EH (cell line): ENCODE measurements at regions not wholly inside any gene's neighbourhood (a gene's known extent, or its start where the extent isn't known, plus 50 kb on each side); places are given as distances from the start of the nearest gene placed in this dataset.
A peak's percentile ranks its signal among the peaks of the same experiment; 100 is the strongest.

Experiments used
- DNase-seq: peaks from one replicate; pipeline ENCODE4 v3.0.0-alpha.2; 2015; ENCODE audit warnings: low read depth

- DNase-seq: no peak
Measured at GRCh38 chr6:105494688-105495087, 91.8 kb upstream of the PREP start.

DNA sequence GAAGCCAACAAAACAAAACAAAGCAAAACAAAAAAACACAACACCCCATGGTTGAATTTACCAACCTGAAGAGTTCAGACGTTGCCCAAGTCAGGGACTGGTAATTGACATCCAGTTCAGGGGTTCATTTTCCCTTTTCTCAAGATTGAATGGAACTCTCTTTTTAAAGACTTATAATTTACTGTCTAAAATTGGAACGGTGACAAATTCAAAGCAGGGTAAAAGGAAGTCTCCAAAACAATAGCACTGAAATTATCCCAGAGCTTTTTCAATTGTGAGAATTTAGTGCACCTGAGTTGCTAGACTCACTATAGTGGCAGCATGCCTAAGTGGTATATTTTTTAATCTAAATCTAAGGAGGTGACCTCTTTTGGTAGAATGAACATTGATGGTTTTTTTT, 90.9 kb upstream of the PREP start:
- DNase-seq: no peak

DNA sequence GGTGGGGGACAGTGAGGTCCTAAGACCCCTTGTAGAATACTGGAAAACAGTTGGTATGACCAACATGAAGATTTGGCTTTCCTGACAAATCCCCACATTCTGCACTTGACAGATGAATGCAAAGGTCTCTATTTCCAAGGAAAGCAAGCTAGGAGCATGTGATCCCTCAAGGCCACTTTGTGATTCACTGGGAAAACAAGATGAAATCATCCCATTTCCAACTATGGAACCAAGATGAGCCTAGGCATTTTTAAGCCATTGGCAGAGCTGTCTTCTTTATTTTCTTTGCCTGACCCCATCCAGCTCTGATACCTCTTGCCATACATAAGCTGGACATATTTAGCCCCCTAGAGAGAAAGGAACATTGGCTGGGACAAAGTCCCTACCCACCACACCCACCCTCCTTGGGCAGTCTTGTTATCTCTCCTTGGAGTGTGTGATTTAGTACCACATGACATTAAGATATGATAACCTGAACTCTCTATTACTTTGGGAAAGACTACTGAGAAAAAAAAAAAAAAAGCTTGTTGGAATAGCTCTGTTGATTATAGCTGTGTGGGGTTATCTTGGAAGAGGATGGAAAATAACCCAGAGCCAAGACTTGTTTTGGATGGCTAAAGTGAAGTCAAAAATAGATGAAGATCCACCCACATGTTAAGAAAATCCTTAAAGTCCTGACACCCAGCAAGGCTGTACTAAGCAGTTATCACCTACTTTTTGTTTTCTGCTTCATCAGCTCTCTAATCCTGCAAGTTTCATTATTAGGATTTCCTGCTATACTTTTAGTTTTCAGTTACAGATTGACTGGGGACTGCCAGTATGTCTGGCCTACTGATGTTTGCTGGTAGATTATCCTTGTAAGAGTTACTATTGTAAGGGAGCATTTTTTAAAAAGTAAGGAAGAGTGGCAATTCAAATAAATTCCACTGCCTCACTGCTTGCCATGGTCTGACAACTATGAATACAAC, 90.1 kb upstream of the PREP start:
- peak; percentile 68 for DNase-seq

DNA sequence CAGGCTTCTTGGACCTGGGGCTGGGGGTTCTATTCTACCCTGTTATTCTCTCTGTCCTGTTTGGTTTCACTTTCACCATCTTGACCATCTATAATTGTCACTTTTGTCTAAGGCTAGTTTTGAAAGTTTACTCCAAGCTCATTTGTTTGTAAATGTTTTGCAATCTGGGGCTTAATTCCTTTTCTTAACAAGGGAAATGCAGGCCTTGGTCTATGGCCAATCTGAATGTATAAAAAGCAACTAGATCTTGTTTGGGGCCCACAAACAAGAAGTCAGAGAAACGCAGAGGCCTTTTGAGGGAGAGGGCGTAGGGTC, 86.3 kb upstream of the PREP start:
- DNase-seq: no peak

DNA sequence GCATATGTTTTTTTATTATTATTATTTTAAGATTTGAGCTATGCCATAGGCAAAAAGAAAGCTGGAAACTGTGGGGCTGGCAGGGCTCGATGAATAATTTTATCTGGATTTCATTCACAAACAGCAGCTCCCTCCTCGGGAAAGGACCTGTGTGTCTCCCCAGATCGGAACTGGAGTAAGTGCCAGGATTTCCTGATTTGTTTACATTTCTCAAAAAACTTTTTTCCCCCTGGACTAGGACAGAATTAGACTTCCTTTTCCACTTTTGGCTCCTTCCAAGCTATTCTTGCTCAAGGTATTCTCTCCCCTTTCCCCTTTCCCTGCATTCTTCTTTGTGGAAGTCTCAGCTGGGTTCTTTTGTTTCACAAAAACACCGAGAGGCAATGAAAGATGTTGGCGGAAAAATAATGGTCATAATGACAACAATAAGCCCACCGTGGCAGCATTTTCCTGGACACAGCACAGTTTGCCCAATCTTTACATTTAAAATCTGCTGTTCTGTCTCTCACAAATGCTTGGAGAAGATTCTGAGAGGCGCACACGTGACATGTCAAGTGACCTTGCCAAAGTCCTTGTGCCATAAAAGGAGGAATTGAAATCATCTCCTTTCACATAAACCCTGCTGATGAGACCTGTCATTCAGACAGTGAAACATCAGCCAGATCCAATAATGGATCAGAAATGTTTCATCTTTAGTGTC, 85.8 kb upstream of the PREP start:
- DNase-seq: peak; percentile 38

DNA sequence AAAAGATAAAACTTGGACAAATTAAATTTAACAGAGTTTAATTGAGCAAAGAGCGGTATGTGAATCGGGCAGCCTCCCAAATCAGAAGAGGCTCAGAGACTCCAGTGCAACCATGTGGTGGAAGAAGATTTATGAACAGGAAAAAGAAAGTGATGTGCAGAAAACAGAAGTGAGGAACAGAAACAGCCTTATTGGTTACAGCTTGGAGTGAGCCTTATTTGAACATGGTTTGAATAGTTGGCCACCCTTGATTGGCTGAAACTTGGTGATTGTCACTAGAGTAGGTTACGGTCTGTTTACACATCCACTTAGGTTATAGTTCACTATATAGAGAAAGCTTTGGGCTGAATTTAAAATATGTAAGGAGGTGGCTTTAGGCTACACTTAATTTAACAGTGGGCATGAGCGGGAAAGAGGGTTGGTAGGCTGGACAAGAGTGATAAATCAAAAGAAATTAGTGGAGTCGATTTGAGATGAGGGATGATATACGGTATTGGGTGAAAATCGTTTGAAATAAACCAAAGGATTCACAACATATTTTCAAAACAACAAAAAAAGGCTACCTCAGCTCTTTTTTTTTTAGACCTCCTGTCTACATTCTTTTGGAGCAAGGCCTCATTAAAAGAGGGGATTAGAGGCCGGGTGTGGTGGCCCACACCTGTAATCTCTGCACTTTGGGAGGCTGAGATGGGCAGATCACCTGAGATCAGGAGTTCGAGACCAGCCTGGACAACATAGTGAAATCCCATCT, 84.3 kb upstream of the PREP start:
- DNase-seq: no peak

- DNase-seq: no peak
Measured at GRCh38 chr6:105485456-105485855, 82.6 kb upstream of the PREP start.

- DNase-seq: peak; percentile 67
Measured at GRCh38 chr6:105484238-105485161, 81.6 kb upstream of the PREP start.

DNA sequence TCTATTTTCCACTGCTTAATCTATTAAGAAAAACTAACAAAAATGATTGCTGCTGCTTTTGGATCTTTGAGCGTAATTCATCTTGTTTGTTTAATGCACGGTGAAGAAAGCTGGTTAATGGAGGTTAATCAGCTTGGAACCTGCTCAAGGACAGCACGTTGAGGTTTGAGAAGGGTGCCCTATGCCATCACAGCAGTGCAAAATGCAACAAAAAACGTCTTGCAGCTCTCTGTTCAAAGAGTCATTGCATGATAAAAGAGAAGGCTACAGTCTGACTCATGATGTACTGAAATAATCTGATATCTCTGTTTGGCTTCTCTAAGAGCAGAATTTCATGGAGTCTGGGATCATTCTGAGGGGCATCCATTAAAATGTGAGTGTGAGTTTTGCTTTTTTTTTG, 80.6 kb upstream of the PREP start:
- DNase-seq: peak; percentile 71

GRCh38 chr6:105482921-105483320, 80.0 kb upstream of the PREP start:
- no peak for DNase-seq

DNA sequence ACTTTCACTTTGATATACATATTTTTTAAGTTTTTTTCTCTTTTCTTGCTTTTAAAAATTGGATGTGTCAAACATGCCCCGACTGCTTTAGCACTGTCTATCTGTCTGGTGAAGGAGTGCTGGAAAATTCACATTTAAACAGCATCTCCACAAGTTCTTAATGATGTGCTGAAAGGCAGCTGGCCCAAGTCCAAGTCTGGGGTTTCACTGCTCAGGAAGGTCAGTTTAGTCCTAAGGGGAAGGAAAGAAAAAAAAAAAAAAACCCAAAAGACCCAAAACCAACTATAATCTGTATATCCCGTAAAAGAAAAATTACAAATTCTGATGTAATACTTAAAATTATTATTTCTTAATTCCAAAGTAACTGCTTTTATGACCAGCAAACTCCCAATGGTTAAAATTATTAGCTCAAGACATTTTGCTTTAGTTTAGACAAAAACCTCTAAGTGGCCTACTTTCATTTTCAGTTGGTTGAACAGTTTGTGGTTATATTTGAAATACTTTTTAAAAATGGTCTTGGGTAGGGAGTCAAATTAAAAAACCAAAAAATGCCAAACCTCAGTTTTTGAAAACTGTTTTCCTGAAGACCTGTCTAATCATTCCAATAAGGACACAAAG, 79.5 kb upstream of the PREP start:
- DNase-seq: peak; percentile 65

- DNase-seq: no peak
Measured at GRCh38 chr6:105476978-105477377, 74.1 kb upstream of the PREP start.

GRCh38 chr6:105474234-105474633, 71.4 kb upstream of the PREP start:
- no peak for DNase-seq

GRCh38 chr6:105469946-105470345, 67.1 kb upstream of the PREP start:
- DNase-seq: no peak

GRCh38 chr6:105468850-105469249, 66.0 kb upstream of the PREP start:
- no peak for DNase-seq

DNA sequence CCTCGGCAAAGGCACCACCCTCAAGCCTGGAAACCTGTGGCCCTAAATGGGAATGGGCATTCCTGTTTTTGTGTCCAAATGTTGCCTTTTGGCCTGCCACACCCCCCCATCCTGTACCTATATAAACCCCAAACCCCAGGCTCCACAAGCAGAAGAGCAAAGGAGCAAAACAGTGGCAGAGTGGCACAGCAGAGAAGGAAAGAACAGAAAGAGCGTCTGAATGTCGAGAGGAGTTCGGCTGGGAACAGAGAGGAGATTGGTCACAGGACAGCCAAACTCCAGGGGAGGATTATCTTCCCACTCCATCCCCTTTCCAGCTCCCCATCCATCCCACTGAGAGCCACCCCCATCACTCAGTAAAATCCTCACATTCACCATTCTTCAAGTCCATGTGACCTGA, 58.0 kb upstream of the PREP start:
- no peak for DNase-seq

GRCh38 chr6:105459864-105460263, 57.0 kb upstream of the PREP start:
- DNase-seq: peak; percentile 70

- DNase-seq: peak; percentile 30
Measured at GRCh38 chr6:105459049-105459448, 56.2 kb upstream of the PREP start.

GRCh38 chr6:105458551-105458950, 55.7 kb upstream of the PREP start:
- no peak for DNase-seq

DNA sequence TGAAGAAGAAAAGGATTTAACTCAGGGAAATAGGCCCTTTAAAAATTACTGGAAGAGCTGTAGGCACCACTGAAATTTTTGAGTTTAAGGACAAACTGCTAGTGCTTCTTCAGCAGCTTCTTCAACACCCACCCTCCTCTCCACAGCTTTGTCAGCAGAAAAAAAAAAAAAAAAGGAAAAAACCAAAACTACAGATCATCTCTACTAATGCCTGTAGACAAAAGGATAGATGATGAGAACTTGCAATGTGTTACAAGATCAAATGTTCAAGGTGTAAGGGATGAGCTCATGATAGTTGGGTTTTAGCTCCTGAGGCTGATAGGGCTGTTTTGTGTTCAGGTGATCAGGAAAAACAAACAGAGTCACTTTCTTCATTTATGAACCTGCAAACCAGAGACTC, 55.2 kb upstream of the PREP start:
- DNase-seq: no peak

GRCh38 chr6:105453968-105454367, 51.1 kb upstream of the PREP start:
- peak; percentile 17 for DNase-seq
